WTC11 (cell line): ENCODE measurements at regions not wholly inside any gene's neighbourhood (a gene's known extent, or its start where the extent isn't known, plus 50 kb on each side); places are given as distances from the start of the nearest gene placed in this dataset.

Experiments
- CBFB ChIP-seq: sonication (generic); formaldehyde crosslinking; IDR thresholded peaks from 2 replicates; pipeline ENCODE4 v1.8.1; 2022; ENCODE audit warnings: mild to moderate bottlenecking, low read depth, missing genetic modification reagents
- CREB1 ChIP-seq: sonication (generic); formaldehyde crosslinking; IDR thresholded peaks from 2 replicates; pipeline ENCODE4 v1.8.0; 2023; ENCODE audit warnings: mild to moderate bottlenecking, missing genetic modification reagents
- TF ChIP-seq, protein P1 (sequence below): fragments of 200-600 bp; IDR thresholded peaks from 2 replicates; pipeline ENCODE4 v1.8.0; 2022; ENCODE audit warnings: antibody characterized with exemption
- TF ChIP-seq, protein P2 (sequence below): sonication (generic); formaldehyde crosslinking; IDR thresholded peaks from 2 replicates; pipeline ENCODE4 v1.8.1; 2023; ENCODE audit warnings: mild to moderate bottlenecking, missing genetic modification reagents
- TF ChIP-seq, protein P3 (sequence below): sonication (generic); formaldehyde crosslinking; IDR thresholded peaks from 2 replicates; pipeline ENCODE4 v1.8.1; 2023; ENCODE audit warnings: mild to moderate bottlenecking, missing genetic modification reagents, moderate library complexity

DNA sequence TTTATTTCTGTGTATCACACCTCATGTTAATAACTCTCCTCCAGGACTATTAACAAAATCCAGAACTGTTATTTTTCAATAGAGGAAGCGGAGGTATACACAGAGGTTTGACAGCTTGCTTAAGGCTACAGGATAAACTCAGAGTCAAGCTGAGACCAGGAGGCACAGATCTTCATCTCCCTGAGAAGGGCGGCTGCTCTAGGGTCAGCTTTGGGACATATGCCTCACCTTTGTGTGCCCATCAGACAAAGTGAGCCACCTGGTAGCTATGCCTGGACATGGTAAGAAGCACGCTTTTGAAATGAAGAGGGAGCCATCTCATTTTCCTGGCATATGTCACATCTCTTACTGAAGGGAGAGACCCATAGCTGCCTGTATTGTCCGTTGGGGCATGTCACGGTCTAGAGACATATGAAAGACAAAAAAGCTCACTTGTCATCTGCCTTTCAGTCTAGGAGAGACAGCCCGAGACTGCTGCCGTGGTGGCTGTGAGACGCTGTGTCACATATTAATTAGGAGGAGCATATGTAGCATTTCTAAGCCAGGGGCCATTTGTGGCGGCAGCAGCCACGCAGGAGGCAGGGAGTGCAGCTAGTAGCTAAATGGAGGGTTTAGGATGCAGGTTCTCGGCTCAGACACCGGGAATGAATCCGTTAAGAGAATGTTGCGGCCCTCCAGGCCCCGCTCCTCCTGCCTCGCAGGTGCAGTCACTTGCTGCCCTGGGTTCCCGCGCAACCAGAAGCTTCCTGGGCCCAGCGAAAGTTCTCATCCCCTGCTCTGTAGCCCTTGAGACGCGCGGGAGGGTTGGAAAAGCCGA lies 161.3 kb upstream of the C1orf21 start:
- TF ChIP-seq, protein P1, sequence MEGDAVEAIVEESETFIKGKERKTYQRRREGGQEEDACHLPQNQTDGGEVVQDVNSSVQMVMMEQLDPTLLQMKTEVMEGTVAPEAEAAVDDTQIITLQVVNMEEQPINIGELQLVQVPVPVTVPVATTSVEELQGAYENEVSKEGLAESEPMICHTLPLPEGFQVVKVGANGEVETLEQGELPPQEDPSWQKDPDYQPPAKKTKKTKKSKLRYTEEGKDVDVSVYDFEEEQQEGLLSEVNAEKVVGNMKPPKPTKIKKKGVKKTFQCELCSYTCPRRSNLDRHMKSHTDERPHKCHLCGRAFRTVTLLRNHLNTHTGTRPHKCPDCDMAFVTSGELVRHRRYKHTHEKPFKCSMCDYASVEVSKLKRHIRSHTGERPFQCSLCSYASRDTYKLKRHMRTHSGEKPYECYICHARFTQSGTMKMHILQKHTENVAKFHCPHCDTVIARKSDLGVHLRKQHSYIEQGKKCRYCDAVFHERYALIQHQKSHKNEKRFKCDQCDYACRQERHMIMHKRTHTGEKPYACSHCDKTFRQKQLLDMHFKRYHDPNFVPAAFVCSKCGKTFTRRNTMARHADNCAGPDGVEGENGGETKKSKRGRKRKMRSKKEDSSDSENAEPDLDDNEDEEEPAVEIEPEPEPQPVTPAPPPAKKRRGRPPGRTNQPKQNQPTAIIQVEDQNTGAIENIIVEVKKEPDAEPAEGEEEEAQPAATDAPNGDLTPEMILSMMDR = no peak
- TF ChIP-seq, protein P2, sequence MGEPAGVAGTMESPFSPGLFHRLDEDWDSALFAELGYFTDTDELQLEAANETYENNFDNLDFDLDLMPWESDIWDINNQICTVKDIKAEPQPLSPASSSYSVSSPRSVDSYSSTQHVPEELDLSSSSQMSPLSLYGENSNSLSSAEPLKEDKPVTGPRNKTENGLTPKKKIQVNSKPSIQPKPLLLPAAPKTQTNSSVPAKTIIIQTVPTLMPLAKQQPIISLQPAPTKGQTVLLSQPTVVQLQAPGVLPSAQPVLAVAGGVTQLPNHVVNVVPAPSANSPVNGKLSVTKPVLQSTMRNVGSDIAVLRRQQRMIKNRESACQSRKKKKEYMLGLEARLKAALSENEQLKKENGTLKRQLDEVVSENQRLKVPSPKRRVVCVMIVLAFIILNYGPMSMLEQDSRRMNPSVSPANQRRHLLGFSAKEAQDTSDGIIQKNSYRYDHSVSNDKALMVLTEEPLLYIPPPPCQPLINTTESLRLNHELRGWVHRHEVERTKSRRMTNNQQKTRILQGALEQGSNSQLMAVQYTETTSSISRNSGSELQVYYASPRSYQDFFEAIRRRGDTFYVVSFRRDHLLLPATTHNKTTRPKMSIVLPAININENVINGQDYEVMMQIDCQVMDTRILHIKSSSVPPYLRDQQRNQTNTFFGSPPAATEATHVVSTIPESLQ (CRISPR knock-in tag) = no peak
- TF ChIP-seq, protein P3, sequence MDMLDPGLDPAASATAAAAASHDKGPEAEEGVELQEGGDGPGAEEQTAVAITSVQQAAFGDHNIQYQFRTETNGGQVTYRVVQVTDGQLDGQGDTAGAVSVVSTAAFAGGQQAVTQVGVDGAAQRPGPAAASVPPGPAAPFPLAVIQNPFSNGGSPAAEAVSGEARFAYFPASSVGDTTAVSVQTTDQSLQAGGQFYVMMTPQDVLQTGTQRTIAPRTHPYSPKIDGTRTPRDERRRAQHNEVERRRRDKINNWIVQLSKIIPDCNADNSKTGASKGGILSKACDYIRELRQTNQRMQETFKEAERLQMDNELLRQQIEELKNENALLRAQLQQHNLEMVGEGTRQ = no peak
- TF ChIP-seq CBFB (CRISPR knock-in tag) (no peak), CREB1 (CRISPR knock-in tag) (no peak)
